Body of pancreas (tissue), 4 donors: ENCODE measurements at regions not wholly inside any gene's neighbourhood (a gene's known extent, or its start where the extent isn't known, plus 50 kb on each side); places are given as distances from the start of the nearest gene placed in this dataset.

ENCODE experiments used
- CTCF ChIP-seq, 7 experiments: fragments of 450-650 bp in 4 of 7; fragments of 200-600 bp in 3 of 7; sonication (generic) in 3 of 7; IDR thresholded peaks; one replicate each; pipeline ENCODE4 v1.5.1; 2016 to 2019; ENCODE audit warnings: antibody characterized with exemption in 7 of 7
- POLR2A ChIP-seq, 3 donors: fragments of 450-650 bp; IDR thresholded peaks; one replicate each; pipeline ENCODE4 v1.6.1; 2016; ENCODE audit warnings: antibody characterized with exemption in 3 of 3, mild to moderate bottlenecking in 2 of 3

DNA sequence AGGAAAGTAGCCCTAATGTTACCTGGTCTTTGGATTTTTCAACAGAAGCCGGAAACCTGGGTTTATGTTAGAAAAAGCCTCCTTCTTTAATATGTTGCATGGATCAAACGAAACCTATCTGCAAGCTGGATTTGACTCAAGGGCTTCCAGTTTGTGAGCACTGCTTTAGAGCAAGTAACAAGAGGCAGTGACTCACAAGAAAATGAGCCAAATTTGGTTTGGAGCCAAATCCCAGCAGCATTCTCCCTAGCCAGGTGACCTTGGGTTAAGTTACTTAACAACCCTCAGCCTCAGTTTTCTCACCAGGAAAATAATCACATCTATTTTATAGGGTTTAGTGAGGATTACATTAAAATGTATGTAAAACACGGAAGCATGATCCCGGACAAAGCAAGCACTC, 215.2 kb upstream of the PRICKLE2 start:
- TF ChIP-seq CTCF (IDR thresholded peaks at IDR 0.05) (no peak), POLR2A (IDR thresholded peaks at IDR 0.05) (no peak)
